ENCODE measurements at regions not wholly inside any gene's neighbourhood (a gene's known extent, or its start where the extent isn't known, plus 50 kb on each side); places are given as distances from the start of the nearest gene placed in this dataset.

GRCh38 chr2:193469251-193469650, 1274.5 kb upstream of the TMEFF2 start:
- RAD21 ChIA-PET (ENCODE audit: unreplicated experiment) = no interaction called here
- H3K9me3 ChIP-seq (replicated peaks; ENCODE audit: control insufficient read depth, insufficient read depth, low read length) = no peaks in the 10 kb centered on the region
- H2AFZ ChIP-seq (ENCODE audit: control insufficient read depth, low read depth, low read length) = no peak overlapping the region
- no peak overlapping the region for H3K27ac ChIP-seq (ENCODE audit: control insufficient read depth, insufficient read depth)
- no peaks in the 10 kb centered on the region for H3K4me1 ChIP-seq (ENCODE audit: control insufficient read depth, insufficient read depth, low read length)
- no peak overlapping the region for H3K4me3 ChIP-seq
- 0% methylated on average over 3 of the region's 3 CpGs for WGBS (ENCODE audit: insufficient coverage, insufficient replicate concordance, low lambda C conversion rate, missing lambda C conversion rate)
- no peak overlapping the region for H3K4me2 ChIP-seq (ENCODE audit: control insufficient read depth, insufficient read depth)
- no peaks in the 10 kb centered on the region for H4K20me1 ChIP-seq (ENCODE audit: control insufficient read depth, insufficient read depth)
- H3K36me3 ChIP-seq (ENCODE audit: control insufficient read depth in 2 of 2, insufficient read depth in 2 of 2, low read length in 1 of 2) = no peaks in the 10 kb centered on the region
- no peak for TF ChIP-seq HSF1 (IDR thresholded peaks at IDR 0.05; ENCODE audit: low read depth, low read length)
- no peak for TF ChIP-seq WRNIP1 (IDR thresholded peaks at IDR 0.05; ENCODE audit: borderline replicate concordance, low read depth, low read length)
- TF ChIP-seq MAX (IDR thresholded peaks at IDR 0.05; ENCODE audit: low read depth, low read length) = no peak
- no peak for TF ChIP-seq SMARCA5 (IDR thresholded peaks at IDR 0.05)
- no peak for TF ChIP-seq NR2C2 (IDR thresholded peaks at IDR 0.05; ENCODE audit: borderline replicate concordance, control insufficient read depth, insufficient read length, low read depth)
- TF ChIP-seq CHD2 (IDR thresholded peaks at IDR 0.05; ENCODE audit: borderline replicate concordance, low read depth, low read length) = no peak
- no peaks in the 10 kb centered on the region for H3K79me2 ChIP-seq (ENCODE audit: control insufficient read depth, insufficient read depth, low read length)
- DNase-seq (ENCODE audit: low read depth, low spot score) (no peak), FAIRE-seq (no peak), ATAC-seq (no peak)
- no peaks in the 10 kb centered on the region for H3K27me3 ChIP-seq (replicated peaks in 1 of 2; ENCODE audit: control insufficient read depth in 2 of 2, insufficient read depth in 2 of 2, low read length in 1 of 2)
- intact Hi-C loops (cut with micrococcal nuclease; ENCODE audit: unreplicated experiment) = no loop called here
- in situ Hi-C loops (cut with MboI) = no loop called here
- no TSS peak for BruUV-seq (replicated peaks)
- POLR2A ChIA-PET = no interaction called here
- H3K9ac ChIP-seq (ENCODE audit: control insufficient read depth, insufficient read depth, low read length) = no peak overlapping the region
- SMC1A ChIA-PET (ENCODE audit: uncharacterized antibody, unreplicated experiment) = interaction anchor here (0.6 kb wide), 1 partner anchor 31 kb away, joined by 3 read pairs; no protein-coding TSS in a partner anchor
- CTCF ChIA-PET = no interaction called here

Measured in GM12878 (cell line).